GM21515 (cell line): ENCODE measurements at regions not wholly inside any gene's neighbourhood (a gene's known extent, or its start where the extent isn't known, plus 50 kb on each side); places are given as distances from the start of the nearest gene placed in this dataset.

ENCODE experiments used
- ATAC-seq: cut with Tn5 transposase; IDR thresholded peaks from one replicate; pipeline ENCODE4 v1.9.1; 2021; ENCODE audit not compliant: unreplicated experiment

DNA sequence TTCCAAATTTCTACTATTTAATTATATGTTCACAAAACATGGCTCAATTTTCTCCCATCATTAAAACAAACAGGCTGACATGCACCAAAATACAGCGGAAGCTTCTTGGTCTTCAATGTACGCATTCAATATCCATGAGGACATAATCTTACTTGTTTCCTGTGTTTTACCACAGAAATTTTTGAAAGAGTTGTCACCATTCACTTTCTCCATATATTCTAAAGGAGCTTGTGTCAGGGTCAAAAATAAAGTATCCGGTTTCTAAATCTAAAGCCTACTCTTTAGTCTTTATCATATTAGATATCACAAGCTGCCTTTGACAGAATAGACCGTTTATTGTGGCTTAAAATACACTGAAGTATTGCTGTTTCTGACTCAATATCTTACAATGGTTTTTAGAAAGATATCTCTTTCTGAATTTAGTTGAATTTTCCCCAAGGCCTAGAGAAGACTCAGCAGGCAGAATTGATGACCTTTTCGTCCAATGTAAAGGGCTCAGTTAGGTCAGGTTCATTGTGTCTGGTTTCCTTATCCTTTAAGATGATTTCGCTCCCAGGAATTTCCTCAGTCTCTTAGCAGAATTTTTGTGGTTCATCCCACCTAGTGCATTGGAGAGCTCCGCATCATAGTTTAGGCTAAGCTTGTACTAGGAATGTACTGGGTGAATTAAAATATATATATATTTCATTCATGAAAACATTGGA lies 717.2 kb downstream of the NCAM2 start:
- ATAC-seq: no peak

DNA sequence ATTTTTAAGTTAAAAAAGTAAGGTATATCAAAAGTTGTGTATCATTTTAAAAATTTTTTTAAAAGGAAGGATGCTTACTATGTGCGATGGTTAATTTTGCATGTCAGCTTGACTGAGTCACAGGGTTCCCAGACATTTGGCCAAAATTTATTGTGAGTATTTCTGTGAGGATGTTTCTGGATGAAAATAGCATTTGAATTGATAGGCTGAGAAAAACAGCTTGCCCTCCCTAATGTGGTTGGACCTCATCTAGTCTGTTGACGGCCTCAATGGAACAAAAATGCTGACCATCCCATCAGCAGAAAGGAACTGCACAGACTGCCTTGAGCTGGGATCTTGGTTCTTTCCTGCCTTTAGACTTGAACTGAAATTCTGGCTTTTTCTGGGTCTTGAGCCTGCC lies 724.5 kb downstream of the NCAM2 start:
- no peak for ATAC-seq

GRCh38 chr21:21730512-21730911 lies 732.3 kb downstream of the NCAM2 start:
- no peak for ATAC-seq

- ATAC-seq: no peak
These were observed 733.4 kb downstream of the NCAM2 start for GRCh38 chr21:21731626-21732025.

DNA sequence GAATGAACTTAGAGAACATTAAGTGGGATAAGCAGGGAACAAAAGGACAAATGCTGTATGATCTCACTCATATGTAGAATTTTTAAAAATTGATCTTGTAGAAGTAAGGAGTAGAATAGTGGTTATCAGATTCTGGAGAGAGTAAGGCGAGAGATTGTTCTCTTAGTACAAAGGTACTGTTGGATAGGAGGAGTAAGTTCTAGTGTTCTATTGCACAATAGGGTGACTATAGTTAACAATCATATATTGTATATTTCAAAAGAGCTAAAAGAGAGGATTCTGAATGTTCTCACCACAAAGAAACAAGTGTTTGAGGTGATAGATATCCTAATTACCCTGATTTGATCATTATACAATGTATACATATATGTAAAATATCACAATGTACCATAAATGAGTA lies 735.9 kb downstream of the NCAM2 start:
- no peak for ATAC-seq

DNA sequence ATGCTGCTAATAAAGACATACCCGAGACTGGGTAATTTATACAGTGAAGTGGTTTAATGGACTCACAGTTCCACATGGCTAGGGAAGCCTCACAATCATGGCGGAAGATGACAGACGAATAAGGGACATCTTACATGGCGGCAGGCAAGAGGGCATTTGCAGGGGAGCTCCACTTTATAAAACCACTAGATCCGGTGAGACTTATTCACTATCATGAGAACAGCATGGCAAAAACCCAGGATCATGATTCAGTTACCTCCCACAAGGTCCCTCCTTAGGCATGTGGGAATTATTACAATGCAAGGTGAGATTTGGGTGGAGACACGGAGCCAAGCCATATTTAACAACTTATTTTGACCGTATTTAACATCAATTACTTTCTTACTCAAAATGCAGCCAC lies 739.0 kb downstream of the NCAM2 start:
- ATAC-seq: no peak

DNA sequence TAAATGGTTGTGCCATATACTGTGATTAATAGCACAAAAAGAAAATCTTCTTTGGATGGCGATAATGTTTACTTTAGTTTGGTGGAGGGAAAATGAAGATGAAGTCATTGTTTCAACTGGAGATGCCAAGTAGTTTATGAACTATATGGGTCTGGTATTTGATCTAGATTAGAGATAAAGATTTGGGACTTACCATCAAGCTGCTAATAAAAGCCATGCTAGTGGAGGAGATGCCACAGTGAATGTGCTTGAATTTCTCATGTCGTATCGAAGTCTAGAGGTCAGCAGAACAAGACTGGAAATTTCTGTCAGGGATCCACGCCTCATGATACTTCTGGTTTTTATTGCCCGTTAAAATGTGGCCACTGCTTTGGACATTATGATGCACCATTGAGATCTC lies 742.0 kb downstream of the NCAM2 start:
- no peak for ATAC-seq

DNA sequence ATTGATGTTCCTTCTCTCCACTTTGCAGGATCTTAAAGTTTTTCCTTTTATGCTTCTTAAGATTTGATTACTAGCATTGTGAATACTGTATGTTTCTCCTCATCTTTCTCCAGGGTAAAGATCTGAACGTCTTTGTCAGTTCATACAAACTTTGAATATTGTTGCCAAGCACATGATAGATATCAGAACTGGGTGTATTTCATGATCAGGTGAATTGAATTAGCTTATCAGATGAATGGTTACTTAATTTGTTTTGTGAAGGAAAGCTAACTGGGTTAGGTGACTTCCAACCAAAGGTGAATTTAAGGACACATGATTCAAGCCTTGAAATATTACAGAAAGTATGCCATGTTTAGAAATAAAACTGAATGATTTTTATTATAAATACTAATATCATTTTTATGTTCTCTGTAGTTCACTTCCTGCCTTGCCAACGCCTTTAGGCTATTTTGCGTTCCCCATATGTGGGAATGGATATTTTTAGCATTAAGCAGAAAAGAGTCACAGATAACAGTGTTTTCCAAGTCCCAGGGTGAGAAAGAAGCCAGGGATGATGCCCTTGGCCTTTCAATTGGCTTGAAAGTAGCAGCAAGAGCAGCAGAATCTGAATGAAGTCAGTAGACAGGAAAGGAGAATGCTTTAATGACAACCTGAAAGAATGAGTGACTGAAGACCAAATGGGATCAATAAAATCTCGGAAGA lies 752.1 kb downstream of the NCAM2 start:
- ATAC-seq: no peak

DNA sequence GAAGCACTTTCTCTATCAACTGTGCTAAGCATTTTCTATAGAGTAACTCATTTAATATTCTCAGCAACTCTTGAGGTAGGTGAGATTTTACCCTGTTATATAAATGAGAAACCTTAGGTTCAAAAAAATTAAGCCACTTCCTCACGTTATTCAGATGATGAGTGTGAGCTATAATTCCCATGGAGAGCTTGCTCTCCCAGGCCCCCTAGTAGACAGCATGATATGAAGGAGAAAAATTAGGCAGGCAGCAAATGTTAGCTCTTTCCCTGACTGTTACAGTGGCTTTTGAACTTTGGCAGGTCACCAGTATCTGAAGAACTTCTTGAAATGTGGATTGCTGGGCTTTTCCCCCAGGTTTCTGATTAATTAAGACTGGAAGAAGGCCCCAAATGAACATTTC lies 753.1 kb downstream of the NCAM2 start:
- no peak for ATAC-seq

GRCh38 chr21:21762855-21763254 lies 764.6 kb downstream of the NCAM2 start:
- ATAC-seq: no peak

DNA sequence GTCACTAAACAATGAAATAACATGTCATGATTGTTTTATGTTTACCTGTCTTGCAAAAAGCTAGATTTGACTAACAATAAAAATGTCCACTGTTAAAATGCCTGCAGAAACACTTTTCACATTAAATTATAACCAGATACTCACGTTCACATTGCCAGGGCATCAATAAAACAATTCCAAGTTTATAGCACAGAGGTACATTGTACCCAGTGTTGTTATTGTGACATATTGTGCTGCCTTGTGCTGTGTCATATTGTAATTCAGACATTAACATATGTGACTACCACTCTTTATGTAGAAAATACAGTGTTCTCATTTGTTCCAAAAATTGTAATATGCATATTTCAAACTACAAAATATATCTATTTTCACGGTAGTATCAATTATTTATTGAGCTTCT lies 766.1 kb downstream of the NCAM2 start:
- ATAC-seq: no peak

DNA sequence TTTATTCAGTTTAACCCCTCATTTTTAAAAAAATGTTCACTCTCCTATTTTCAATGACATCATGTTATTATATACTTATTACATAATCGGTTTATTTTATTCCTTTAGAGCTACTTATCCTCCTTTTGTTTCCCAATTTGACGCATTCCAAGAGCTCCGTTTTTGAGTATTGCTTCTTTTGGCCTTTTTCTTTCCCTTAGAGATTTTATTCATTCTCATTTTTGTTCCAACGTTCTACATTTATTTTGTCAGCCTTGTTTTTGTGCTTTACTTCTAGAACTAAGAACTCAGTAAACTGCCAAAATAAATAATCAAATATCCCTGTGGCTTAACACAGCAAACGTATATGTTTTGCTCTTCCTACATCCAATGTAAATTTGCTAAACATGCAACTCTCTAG lies 769.1 kb downstream of the NCAM2 start:
- no peak for ATAC-seq

DNA sequence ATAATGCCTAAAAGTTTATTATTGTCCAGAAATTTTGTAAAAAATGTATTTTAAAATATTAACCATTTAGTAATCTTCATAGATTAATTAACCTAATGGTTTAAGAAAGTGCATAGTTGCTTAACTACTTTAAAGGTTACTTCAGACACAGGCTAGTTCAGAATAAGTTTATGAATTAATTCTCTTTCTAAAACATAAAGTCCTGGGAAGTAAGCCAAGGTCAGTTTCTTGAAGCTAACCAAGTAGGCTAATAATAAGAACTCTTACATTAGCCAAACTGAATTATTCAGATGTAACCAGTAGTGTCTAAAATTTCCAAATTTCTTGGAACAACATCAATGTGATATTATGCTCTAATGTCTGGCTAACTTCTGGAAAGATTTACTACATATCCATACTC lies 790.4 kb downstream of the NCAM2 start:
- ATAC-seq: no peak

GRCh38 chr21:21801921-21802320 lies 803.7 kb downstream of the NCAM2 start:
- ATAC-seq: no peak

- no peak for ATAC-seq
These were observed 808.7 kb downstream of the NCAM2 start for GRCh38 chr21:21806711-21807597.

- ATAC-seq: no peak
These were observed 809.3 kb downstream of the NCAM2 start for GRCh38 chr21:21807598-21807903.

GRCh38 chr21:21813289-21813688 lies 815.1 kb downstream of the NCAM2 start:
- no peak for ATAC-seq

DNA sequence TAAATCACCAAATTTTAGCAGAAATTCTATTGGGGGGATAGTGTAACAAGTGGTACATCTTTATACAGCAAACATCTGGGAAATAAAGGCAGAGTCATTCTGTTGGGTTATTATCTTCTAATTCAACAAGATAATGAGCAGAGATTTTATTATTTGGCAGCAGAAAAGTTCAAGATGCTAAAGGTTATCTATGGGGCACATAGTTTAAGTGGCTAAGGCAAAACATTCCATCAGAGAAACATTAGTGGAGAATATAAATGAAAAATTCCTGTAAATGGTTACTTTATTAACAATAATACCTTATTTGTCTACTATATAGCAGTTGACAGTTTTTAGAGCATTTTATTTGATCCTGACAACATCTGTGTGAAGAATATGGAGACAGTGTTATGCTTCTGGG lies 815.7 kb downstream of the NCAM2 start:
- no peak for ATAC-seq

DNA sequence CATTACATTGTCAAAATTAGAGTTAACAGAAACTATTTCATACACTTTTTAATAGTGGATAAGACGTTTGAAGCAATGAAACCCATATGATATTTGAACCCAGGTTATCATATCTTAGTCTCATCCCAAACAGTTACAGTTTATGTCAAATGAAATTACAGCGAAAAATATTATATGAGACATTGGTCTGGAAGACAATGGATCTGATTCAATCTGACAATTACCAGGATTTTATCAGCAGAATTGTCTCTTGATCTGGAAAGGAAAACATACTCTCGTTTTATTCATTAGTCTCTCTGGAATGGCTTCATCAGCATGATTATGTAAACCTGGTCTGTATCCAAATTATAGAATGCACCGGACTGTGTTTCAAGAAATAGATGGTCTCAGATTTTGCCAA lies 818.6 kb downstream of the NCAM2 start:
- no peak for ATAC-seq

- ATAC-seq: no peak
These were observed 820.7 kb downstream of the NCAM2 start for GRCh38 chr21:21818898-21819297.

GRCh38 chr21:21828130-21828529 lies 829.9 kb downstream of the NCAM2 start:
- ATAC-seq: no peak

DNA sequence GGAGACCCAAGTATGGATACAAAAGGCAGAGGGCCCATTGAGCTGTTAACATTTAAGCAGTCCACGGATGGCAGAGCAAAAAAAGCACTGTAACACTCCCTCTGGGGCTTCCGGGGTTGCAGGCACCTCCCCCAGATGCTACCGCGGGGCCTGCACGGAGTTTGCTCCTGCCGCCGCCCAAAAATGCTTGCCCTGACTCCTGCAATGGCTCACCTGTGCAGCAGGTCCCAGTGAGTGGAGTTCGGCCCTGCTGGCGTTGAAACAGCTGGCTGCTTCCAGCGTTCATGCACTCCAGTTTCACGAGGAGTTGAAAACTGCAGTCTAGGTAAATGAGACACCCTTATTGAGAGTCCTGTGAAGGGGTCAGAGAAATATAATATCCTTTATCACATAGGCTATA lies 832.8 kb downstream of the NCAM2 start:
- no peak for ATAC-seq
